Mesothelial cell of epicardium (in vitro differentiated cells): ENCODE measurements at regions not wholly inside any gene's neighbourhood (a gene's known extent, or its start where the extent isn't known, plus 50 kb on each side); places are given as distances from the start of the nearest gene placed in this dataset.

Experiments
- DNase-seq, 2 experiments: peaks; one replicate each; pipeline ENCODE4 v3.0.0; 2021; ENCODE audit warnings: low spot score in 2 of 2; ENCODE audit not compliant: unreplicated experiment in 2 of 2
- H3K27ac Mint-ChIP-seq: 2 replicates; pipeline ENCODE4 v1.8.0; 2021; ENCODE audit warnings: mixed read lengths
- H3K27me3 Mint-ChIP-seq: 2 replicates; pipeline ENCODE4 v1.8.0; 2021; ENCODE audit warnings: low read depth, mixed read lengths
- H3K36me3 Mint-ChIP-seq: 2 replicates; pipeline ENCODE4 v1.8.0; 2021; ENCODE audit warnings: mixed read lengths
- H3K4me1 Mint-ChIP-seq: 2 replicates; pipeline ENCODE4 v1.8.0; 2021; ENCODE audit warnings: mixed read lengths
- H3K4me3 Mint-ChIP-seq: 2 replicates; pipeline ENCODE4 v1.8.0; 2021; ENCODE audit warnings: mild to moderate bottlenecking, moderate library complexity, mixed read lengths
- H3K9me3 Mint-ChIP-seq: 2 replicates; pipeline ENCODE4 v1.8.0; 2021; ENCODE audit warnings: mixed read lengths
- TF ChIP-seq, protein P1 (sequence below): fragments of 200-600 bp; sonication (generic); IDR thresholded peaks from one replicate; pipeline ENCODE4 v1.5.0; 2021; ENCODE audit warnings: antibody characterized with exemption; ENCODE audit not compliant: unreplicated experiment

DNA sequence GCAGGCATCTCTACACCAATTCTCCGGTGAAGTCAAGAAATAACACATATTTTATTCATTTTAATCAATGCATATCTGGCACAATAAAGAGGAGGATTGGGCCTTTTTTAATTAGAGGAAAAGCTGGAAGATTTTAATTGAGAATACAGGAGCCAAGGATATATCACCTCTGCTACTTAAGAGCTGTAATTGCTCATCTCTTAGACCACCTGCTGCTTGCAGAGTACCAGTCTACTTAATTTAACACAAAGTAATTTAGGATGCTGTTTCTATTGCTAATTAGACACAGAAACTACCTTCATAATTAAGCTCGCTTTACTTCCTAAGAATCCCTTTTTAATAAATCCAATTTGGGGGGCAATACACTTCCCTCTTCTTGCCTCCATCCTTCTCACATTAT is 326.9 kb downstream of the TENT4A start:
- Mint-ChIP-seq H3K27me3 (peaks cover 47% of the 10 kb centered on the region), H3K36me3 (no peaks in the 10 kb centered on the region), H3K4me3 (no peak overlapping the region), H3K9me3 (peaks cover 8% of the 10 kb centered on the region), H3K27ac (no peak overlapping the region), H3K4me1 (no peaks in the 10 kb centered on the region)
- DNase-seq = no peak
- TF ChIP-seq, protein P1, sequence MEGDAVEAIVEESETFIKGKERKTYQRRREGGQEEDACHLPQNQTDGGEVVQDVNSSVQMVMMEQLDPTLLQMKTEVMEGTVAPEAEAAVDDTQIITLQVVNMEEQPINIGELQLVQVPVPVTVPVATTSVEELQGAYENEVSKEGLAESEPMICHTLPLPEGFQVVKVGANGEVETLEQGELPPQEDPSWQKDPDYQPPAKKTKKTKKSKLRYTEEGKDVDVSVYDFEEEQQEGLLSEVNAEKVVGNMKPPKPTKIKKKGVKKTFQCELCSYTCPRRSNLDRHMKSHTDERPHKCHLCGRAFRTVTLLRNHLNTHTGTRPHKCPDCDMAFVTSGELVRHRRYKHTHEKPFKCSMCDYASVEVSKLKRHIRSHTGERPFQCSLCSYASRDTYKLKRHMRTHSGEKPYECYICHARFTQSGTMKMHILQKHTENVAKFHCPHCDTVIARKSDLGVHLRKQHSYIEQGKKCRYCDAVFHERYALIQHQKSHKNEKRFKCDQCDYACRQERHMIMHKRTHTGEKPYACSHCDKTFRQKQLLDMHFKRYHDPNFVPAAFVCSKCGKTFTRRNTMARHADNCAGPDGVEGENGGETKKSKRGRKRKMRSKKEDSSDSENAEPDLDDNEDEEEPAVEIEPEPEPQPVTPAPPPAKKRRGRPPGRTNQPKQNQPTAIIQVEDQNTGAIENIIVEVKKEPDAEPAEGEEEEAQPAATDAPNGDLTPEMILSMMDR = no peak

DNA sequence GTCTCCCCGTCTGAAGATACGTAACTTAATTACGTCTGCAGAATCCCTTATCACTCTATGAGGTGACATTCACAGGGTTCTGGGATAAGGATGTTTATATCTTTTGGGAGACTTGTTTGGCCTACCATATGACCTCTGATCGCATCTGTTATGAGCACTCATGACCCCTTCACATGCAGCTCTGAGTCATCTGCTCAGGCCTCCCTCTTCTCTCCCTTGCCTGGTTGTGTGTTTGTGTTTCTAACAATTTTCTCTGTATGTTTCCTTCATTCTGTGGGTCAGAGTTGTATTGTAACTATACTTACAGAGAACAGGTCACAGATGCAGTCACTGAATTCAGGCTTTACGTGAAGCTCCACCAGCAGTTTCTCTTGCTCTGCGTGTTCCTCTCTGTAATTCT is 330.6 kb downstream of the TENT4A start:
- Mint-ChIP-seq H3K9me3 (peaks cover 8% of the 10 kb centered on the region), H3K36me3 (no peaks in the 10 kb centered on the region), H3K4me1 (peaks cover 15% of the 10 kb centered on the region), H3K27ac (no peak overlapping the region), H3K27me3 (peaks cover 34% of the 10 kb centered on the region), H3K4me3 (no peak overlapping the region)
- no peak for DNase-seq
- TF ChIP-seq, protein P1 = no peak

DNA sequence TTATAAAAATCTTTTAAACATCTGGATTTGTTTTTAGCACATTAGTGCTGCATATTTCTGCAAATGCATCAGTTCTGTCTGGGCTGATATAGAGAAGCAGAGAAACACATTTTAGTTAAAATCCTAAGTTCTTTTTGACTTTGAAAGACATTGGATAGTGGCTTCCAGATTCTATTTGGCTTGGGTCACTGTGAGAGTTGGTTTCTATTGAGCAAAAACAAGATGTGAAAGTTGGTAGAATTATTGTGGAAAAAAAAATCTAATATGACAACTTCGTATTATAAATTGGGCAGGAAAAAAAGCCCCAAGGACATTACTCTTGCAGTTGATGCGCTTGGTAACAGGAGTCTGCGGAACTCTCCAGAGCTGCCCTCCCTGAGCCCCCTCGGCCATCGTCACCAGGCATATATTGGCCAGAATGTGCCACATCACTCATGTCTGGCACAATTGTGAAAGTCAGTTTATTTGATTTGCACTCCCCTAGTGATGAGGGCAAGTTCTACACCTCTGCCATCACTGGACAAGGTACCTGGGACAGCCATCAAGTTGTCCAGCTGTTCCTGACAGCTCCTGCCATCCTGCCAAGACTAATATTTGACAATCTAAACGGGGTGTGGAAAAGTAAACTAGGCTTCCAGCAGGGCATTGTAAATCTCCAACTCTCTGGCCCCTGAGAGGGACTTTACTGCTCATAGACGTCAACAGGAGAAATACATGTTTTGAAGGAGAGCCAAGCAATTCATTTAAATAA is 334.5 kb downstream of the TENT4A start:
- H3K27ac Mint-ChIP-seq = no peak overlapping the region
- no peaks in the 10 kb centered on the region for H3K36me3 Mint-ChIP-seq
- H3K4me3 Mint-ChIP-seq = no peak overlapping the region
- peaks cover 25% of the 10 kb centered on the region for H3K4me1 Mint-ChIP-seq
- DNase-seq = no peak
- TF ChIP-seq, protein P1 = no peak
- peaks cover 4% of the 10 kb centered on the region for H3K27me3 Mint-ChIP-seq
- peaks cover 3% of the 10 kb centered on the region for H3K9me3 Mint-ChIP-seq

DNA sequence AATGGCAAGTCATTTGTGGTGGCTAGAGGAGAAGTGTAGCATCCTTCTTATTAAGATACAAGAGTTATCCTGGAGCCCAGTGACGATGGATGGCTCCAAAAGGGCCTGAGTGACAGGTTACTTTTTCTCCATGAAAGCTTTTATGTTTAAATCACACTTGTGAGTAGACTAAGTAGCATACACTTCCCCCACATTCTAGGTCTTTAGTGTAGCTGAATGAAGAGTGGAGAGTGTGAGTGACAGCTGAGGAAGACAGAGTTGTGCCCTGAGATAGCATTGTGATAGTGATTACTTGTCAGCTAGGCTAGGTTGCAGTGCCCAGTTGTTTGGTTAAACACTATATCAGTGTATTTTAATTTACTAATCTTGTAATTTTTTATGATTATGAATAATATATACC is 337.8 kb downstream of the TENT4A start:
- no peak overlapping the region for H3K4me3 Mint-ChIP-seq
- peaks cover 2% of the 10 kb centered on the region for H3K27me3 Mint-ChIP-seq
- H3K36me3 Mint-ChIP-seq = no peaks in the 10 kb centered on the region
- no peak for DNase-seq
- H3K4me1 Mint-ChIP-seq = peaks cover 22% of the 10 kb centered on the region
- H3K27ac Mint-ChIP-seq = no peak overlapping the region
- peaks cover 7% of the 10 kb centered on the region for H3K9me3 Mint-ChIP-seq
- TF ChIP-seq, protein P1 = no peak

DNA sequence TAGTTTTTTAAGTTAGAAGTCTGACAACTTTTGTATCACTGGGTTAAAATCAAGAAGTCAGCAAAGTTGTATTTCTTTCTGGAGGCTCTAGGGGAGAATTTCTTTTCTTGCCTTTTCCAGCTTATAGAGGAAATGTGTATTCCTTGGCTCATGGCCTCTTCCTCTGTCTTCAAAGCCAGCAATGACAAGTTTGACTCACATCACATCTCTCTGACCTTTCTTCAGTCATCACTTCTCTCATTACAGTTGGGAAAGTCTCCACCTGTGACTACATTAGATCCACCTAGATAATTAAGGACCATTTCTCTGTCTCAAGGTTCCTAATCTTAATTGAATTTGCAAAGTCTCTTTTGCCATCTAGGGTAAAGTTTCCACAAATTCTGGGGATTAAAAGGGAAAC is 339.9 kb downstream of the TENT4A start:
- TF ChIP-seq, protein P1 = no peak
- H3K27me3 Mint-ChIP-seq = peaks cover 2% of the 10 kb centered on the region
- H3K36me3 Mint-ChIP-seq = no peaks in the 10 kb centered on the region
- H3K9me3 Mint-ChIP-seq = peaks cover 7% of the 10 kb centered on the region
- H3K4me1 Mint-ChIP-seq = peaks cover 14% of the 10 kb centered on the region
- no peak overlapping the region for H3K27ac Mint-ChIP-seq
- no peak overlapping the region for H3K4me3 Mint-ChIP-seq
- DNase-seq = no peak
